Lower leg skin (tissue), 4 donors: ENCODE measurements at regions not wholly inside any gene's neighbourhood (a gene's known extent, or its start where the extent isn't known, plus 50 kb on each side); places are given as distances from the start of the nearest gene placed in this dataset.

ENCODE experiments used
- DNase-seq, 2 donors: peaks; one replicate each; pipeline ENCODE4 v3.0.0-alpha.2; 2019; ENCODE audit warnings: low spot score in 2 of 2
- H3K4me3 ChIP-seq: fragments of 200-600 bp; sonication (generic); 2 replicates; pipeline ENCODE4 v1.5.1; 2017; ENCODE audit warnings: mild to moderate bottlenecking, low read depth; ENCODE audit not compliant: poor library complexity, severe bottlenecking
- POLR2A ChIP-seq, 2 donors: fragments of 450-650 bp; IDR thresholded peaks; one replicate each; pipeline ENCODE4 v1.6.1; 2016 to 2017; ENCODE audit warnings: antibody characterized with exemption in 2 of 2, mild to moderate bottlenecking in 1 of 2, moderate library complexity in 1 of 2
- WGBS, 2 donors: methylation state at CpG; one replicate each; pipeline ENCODE4 v1.1.5; 2018; 5-methylcytosine and 5-hydroxymethylcytosine counted together
- intact Hi-C: fragments of 100-400 bp; cut with DNase I; formaldehyde crosslinking; loops from one replicate; pipeline ENCODE4 v1.15.0; 2023; ENCODE audit warnings: low total_unique reads
- TF ChIP-seq, protein P1 (sequence below), 3 donors: fragments of 450-650 bp; IDR thresholded peaks; one replicate each; pipeline ENCODE4 v1.5.1; 2016; ENCODE audit warnings: antibody characterized with exemption in 3 of 3, mild to moderate bottlenecking in 3 of 3, moderate library complexity in 2 of 3

DNA sequence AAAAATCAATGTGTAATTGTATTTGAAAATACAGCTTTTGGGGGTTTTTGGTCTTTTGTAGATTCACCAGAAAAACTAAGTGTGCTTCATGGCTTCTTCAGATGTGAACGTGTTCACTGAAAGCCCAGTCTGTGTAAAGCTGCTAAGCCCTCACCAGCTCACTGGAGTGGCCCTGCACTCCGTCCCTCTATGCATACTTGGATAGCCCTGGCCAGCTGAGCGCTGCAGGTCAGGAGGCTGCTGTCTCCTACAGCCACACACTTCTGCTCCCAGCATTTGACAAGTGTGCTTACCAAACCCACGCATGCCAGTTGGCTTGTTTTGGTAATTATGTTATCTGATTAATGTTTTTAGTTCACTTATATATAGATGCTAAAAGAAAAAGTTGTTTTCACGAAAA lies 163.5 kb downstream of the TLR5 start:
- no peak overlapping the region for H3K4me3 ChIP-seq
- 86 to 88% methylated on average over 5 of the region's 5 CpGs for WGBS, 2 donors
- TF ChIP-seq, protein P1, sequence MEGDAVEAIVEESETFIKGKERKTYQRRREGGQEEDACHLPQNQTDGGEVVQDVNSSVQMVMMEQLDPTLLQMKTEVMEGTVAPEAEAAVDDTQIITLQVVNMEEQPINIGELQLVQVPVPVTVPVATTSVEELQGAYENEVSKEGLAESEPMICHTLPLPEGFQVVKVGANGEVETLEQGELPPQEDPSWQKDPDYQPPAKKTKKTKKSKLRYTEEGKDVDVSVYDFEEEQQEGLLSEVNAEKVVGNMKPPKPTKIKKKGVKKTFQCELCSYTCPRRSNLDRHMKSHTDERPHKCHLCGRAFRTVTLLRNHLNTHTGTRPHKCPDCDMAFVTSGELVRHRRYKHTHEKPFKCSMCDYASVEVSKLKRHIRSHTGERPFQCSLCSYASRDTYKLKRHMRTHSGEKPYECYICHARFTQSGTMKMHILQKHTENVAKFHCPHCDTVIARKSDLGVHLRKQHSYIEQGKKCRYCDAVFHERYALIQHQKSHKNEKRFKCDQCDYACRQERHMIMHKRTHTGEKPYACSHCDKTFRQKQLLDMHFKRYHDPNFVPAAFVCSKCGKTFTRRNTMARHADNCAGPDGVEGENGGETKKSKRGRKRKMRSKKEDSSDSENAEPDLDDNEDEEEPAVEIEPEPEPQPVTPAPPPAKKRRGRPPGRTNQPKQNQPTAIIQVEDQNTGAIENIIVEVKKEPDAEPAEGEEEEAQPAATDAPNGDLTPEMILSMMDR (IDR thresholded peaks at IDR 0.05) = no peak
- no peak for TF ChIP-seq POLR2A (IDR thresholded peaks at IDR 0.05)
- intact Hi-C loops = no loop called here
- no peak for DNase-seq

DNA sequence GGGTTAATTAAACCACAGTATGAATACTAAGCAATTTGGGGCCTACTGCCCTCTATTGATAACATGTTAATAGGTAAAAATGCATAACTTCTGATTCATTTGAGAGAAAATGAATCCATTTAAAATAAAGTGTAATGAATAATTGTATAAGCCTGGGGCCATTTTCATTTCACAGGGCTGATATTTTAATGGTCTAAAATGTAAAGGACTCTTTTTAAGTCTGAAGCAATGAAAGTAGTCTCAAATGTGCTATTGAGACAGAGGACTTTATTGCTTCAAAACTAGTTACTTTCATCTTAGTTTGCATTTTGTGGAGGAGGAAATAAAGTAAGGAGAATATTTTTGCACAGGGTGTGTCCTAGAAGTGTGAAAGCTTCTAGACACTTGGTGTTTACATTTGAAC lies 155.4 kb downstream of the TLR5 start:
- TF ChIP-seq, protein P1 (IDR thresholded peaks at IDR 0.05) = no peak
- DNase-seq = no peak

DNA sequence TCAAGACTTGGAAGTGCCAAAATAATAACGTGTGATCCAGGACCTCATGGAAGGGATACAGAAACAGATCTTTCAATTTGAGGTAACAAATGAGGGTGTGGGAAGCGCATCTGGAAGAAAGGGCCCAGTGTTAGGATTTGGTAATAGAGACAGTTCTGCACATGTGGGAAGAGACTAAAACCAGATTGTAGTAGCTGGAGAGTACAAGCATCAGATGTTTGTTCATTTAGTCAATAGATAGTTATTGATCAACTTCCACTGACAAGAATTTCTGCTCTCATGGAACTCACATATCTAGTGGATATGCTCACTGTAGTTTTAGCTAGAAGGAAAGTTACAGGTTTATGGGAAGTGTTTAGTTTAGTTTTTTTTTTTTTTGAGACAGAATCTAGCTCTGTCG lies 153.6 kb downstream of the TLR5 start:
- WGBS, 2 donors = 78 to 80% methylated on average over 3 of the region's 3 CpGs
- TF ChIP-seq, protein P1 (IDR thresholded peaks at IDR 0.05) = no peak
- no peak for TF ChIP-seq POLR2A (IDR thresholded peaks at IDR 0.05)
- intact Hi-C loops = loop anchor here (10.0 kb wide), 1 partner anchor 1615 kb away; no protein-coding TSS in a partner anchor
- no peak for DNase-seq
- H3K4me3 ChIP-seq = no peak overlapping the region

More for the DNA sequence above, 155.4 kb downstream of the TLR5 start:
- no peak overlapping the region for H3K4me3 ChIP-seq
- intact Hi-C loops = loop anchor here (10.0 kb wide), 1 partner anchor 1617 kb away; no protein-coding TSS in a partner anchor

DNA sequence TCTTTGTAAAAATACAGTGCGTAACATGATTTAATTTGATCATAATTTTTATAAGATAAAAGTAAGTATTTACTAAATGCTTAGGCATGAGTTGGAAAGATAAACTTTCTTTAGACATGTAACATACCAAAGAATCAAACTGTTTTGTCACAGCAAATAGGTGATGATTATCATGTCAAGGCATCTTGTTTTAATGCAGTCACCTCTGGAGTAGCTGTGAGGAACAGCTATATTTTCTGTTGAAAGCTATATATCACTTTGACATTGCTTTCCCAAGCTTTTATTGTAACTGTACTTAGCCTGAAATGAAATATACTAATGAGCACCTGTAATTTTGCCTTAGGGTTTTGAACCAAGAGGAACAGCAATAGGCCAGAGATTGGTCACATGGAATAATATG lies 151.9 kb downstream of the TLR5 start:
- intact Hi-C loops = no loop called here

DNA sequence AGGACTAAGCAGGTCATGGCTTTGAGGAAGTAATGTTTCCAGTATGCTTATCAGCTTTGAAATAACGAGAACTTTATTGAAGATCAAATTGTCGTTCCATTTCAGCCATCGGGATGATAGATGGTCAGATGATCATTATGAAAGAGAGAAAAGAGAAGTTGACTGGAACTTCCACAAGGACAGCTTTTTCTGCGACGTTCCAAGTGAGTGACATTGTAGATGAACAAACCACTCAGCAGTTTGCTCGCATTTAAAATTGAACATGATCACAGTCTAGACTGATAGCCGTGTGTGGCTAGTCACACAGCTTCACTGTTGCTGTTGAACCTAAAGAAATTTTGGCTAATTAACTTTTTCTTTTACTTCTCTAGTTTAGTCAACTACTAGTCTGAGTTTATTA lies 151.1 kb downstream of the TLR5 start:
- intact Hi-C loops = no loop called here
- H3K4me3 ChIP-seq = no peak overlapping the region
- DNase-seq = no peak
- 89% methylated on average over 7 of the region's 7 CpGs for WGBS, 2 donors
- TF ChIP-seq, protein P1 (IDR thresholded peaks at IDR 0.05) = no peak
- TF ChIP-seq POLR2A (IDR thresholded peaks at IDR 0.05) = no peak

More for the DNA sequence above, 151.9 kb downstream of the TLR5 start:
- H3K4me3 ChIP-seq = no peak overlapping the region
- DNase-seq = no peak
- whole genome bisulfite sequencing, 2 donors = 98% methylated on average over 1 of the region's 1 CpG
- TF ChIP-seq, protein P1 (IDR thresholded peaks at IDR 0.05) = no peak
- TF ChIP-seq POLR2A (IDR thresholded peaks at IDR 0.05) = no peak

DNA sequence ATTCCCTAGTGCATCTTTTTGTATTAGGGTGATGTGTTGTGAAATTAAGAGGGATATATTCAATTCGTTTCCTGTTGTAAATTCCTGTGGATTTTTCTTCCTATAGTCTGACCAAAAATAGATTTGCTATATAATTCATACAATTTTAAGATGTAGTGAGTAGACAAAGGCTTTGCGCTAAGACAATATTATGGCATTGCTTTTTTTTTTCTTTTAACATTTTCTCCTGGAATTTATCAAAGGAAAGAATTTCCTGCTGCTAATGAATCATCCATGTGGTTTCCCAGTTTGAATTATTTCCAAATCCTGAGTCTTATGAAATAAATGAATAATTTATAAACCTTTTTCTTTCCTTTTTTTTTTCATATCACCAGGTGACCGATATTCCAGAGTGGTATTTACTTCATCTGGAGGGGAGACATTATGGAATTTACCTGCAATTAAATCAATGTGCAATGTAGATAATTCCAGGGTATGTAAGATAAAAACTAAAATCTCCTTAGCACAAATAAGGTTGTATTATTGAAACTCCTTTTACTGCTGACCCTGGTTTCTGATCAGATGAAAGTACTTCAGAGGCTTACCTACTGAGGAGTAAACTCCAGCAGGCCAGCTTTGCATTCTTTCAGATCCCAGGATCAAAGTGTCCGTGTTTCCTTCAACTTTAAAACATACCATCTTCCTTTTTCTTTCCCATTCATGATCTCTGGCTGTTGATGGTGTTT lies 148.4 kb downstream of the TLR5 start:
- DNase-seq = no peak
- TF ChIP-seq, protein P1 (IDR thresholded peaks at IDR 0.05) = no peak
- TF ChIP-seq POLR2A (IDR thresholded peaks at IDR 0.05) = no peak
- H3K4me3 ChIP-seq = no peak overlapping the region
- WGBS, 2 donors = 58 to 67% methylated on average over 4 of the region's 4 CpGs
- intact Hi-C loops = no loop called here
